H9 (cell line): ENCODE measurements at regions not wholly inside any gene's neighbourhood (a gene's known extent, or its start where the extent isn't known, plus 50 kb on each side); places are given as distances from the start of the nearest gene placed in this dataset.

Experiments used
- DNase-seq: peaks from one replicate; pipeline ENCODE4 v3.0.0-alpha.2; 2017
- H2AFZ ChIP-seq: one replicate; pipeline ENCODE4 v1.6.1; 2013; ENCODE audit warnings: mild to moderate bottlenecking, low read length, control low read depth, moderate library complexity
- H2AK5ac ChIP-seq: 2 replicates; pipeline ENCODE4 v1.6.1; 2013; ENCODE audit warnings: low read length, control low read depth, mixed read lengths; ENCODE audit not compliant: insufficient read length
- H2BK120ac ChIP-seq: one replicate; pipeline ENCODE4 v1.6.1; 2013; ENCODE audit warnings: low read depth, mild to moderate bottlenecking, low read length, control low read depth, inconsistent platforms; ENCODE audit not compliant: poor library complexity, severe bottlenecking
- H2BK12ac ChIP-seq: 2 replicates; pipeline ENCODE4 v1.6.1; 2013; ENCODE audit warnings: low read length, control low read depth, mixed read lengths, low read depth; ENCODE audit not compliant: insufficient read length
- H2BK15ac ChIP-seq: 2 replicates; pipeline ENCODE4 v1.6.1; 2013; ENCODE audit warnings: low read depth, low read length, control low read depth
- H2BK20ac ChIP-seq: one replicate; pipeline ENCODE4 v1.6.1; 2013; ENCODE audit warnings: low read depth, mild to moderate bottlenecking, low read length, control low read depth, inconsistent platforms; ENCODE audit not compliant: poor library complexity, severe bottlenecking
- H2BK5ac ChIP-seq: 2 replicates; pipeline ENCODE4 v1.6.1; 2013; ENCODE audit warnings: low read length, control low read depth, mixed read lengths; ENCODE audit not compliant: insufficient read length
- H3K14ac ChIP-seq: 2 replicates; pipeline ENCODE4 v1.6.1; 2013; ENCODE audit warnings: low read length, control low read depth; ENCODE audit not compliant: insufficient read depth
- H3K18ac ChIP-seq: 2 replicates; pipeline ENCODE4 v1.6.1; 2013; ENCODE audit warnings: low read depth, mild to moderate bottlenecking, mixed read lengths, low read length, control low read depth; ENCODE audit not compliant: insufficient read length
- H3K23ac ChIP-seq: 2 replicates; pipeline ENCODE4 v1.6.1; 2013; ENCODE audit warnings: low read length, control low read depth, mixed read lengths, low read depth; ENCODE audit not compliant: insufficient read length
- H3K23me2 ChIP-seq: 2 replicates; pipeline ENCODE4 v1.6.1; 2013; ENCODE audit warnings: low read depth, mild to moderate bottlenecking, mixed read lengths, low read length, control low read depth; ENCODE audit not compliant: insufficient read length, poor library complexity, severe bottlenecking
- H3K27ac ChIP-seq: 2 replicates; pipeline ENCODE4 v1.5.1; 2013; ENCODE audit warnings: low read length, control low read depth, mixed read lengths, low read depth; ENCODE audit not compliant: insufficient read length
- H3K27me3 ChIP-seq: 2 replicates; pipeline ENCODE4 v1.6.1; 2013; ENCODE audit warnings: low read length, control low read depth, inconsistent platforms; ENCODE audit not compliant: insufficient read depth
- H3K4ac ChIP-seq: 2 replicates; pipeline ENCODE4 v1.6.1; 2013; ENCODE audit warnings: low read depth, mild to moderate bottlenecking, control low read depth, inconsistent platforms, low read length, moderate library complexity
- H3K4me1 ChIP-seq: 2 replicates; pipeline ENCODE4 v1.6.1; 2013; ENCODE audit warnings: low read length, control low read depth, inconsistent platforms; ENCODE audit not compliant: insufficient read depth
- H3K4me2 ChIP-seq: 2 replicates; pipeline ENCODE4 v1.6.1; 2013; ENCODE audit warnings: low read length, control low read depth, mixed read lengths; ENCODE audit not compliant: insufficient read length, insufficient read depth
- H3K56ac ChIP-seq: 2 replicates; pipeline ENCODE4 v1.6.1; 2013; ENCODE audit warnings: low read depth, mild to moderate bottlenecking, mixed read lengths, low read length, control low read depth; ENCODE audit not compliant: insufficient read length
- H3K79me1 ChIP-seq: 2 replicates; pipeline ENCODE4 v1.6.1; 2013; ENCODE audit warnings: low read depth, mild to moderate bottlenecking, moderate library complexity, low read length, control low read depth, inconsistent platforms; ENCODE audit not compliant: insufficient read depth, poor library complexity, severe bottlenecking
- H3K79me2 ChIP-seq: 2 replicates; pipeline ENCODE4 v1.6.1; 2013; ENCODE audit warnings: low read length, control low read depth, inconsistent platforms; ENCODE audit not compliant: insufficient read depth
- H3K9ac ChIP-seq: 2 replicates; pipeline ENCODE4 v1.6.1; 2013; ENCODE audit warnings: low read length, control low read depth, mixed read lengths; ENCODE audit not compliant: insufficient read length; ENCODE audit errors: extremely low read depth
- H3K9me3 ChIP-seq: one replicate; pipeline ENCODE4 v1.6.1; 2013; ENCODE audit warnings: low read depth, low read length, inconsistent platforms; ENCODE audit not compliant: control insufficient read depth
- H3T11ph ChIP-seq: one replicate; pipeline ENCODE4 v1.6.1; 2013; ENCODE audit warnings: mild to moderate bottlenecking, low read length, control low read depth, inconsistent platforms
- H4K20me1 ChIP-seq: one replicate; pipeline ENCODE4 v1.6.1; 2013; ENCODE audit not compliant: control insufficient read depth, insufficient read length, insufficient read depth
- H4K5ac ChIP-seq: 2 replicates; pipeline ENCODE4 v1.6.1; 2013; ENCODE audit warnings: low read depth, mild to moderate bottlenecking, mixed read lengths, low read length, control low read depth; ENCODE audit not compliant: insufficient read length
- H4K8ac ChIP-seq: replicated peaks from 2 replicates; pipeline ENCODE4 v1.6.1; 2013; ENCODE audit warnings: low read length, control low read depth, mixed read lengths, low read depth; ENCODE audit not compliant: insufficient read length
- H4K91ac ChIP-seq: 2 replicates; pipeline ENCODE4 v1.6.1; 2013; ENCODE audit warnings: low read depth, mild to moderate bottlenecking, moderate library complexity, mixed read lengths, low read length, control low read depth; ENCODE audit not compliant: insufficient read length
- H3K27ac Mint-ChIP-seq, 3 experiments: 2 replicates in 2 of 3; 3 replicates in 1 of 3; pipeline ENCODE4 v1.8.0; 2020 to 2021; ENCODE audit warnings: mixed read lengths in 3 of 3, mild to moderate bottlenecking in 1 of 3, moderate library complexity in 1 of 3
- H3K27me3 Mint-ChIP-seq: 2 replicates; pipeline ENCODE4 v1.8.0; 2021; ENCODE audit warnings: low read depth, mild to moderate bottlenecking, moderate library complexity, mixed read lengths
- H3K36me3 Mint-ChIP-seq, 3 experiments: 2 replicates in 2 of 3; 3 replicates in 1 of 3; pipeline ENCODE4 v1.8.0; 2020 to 2021; ENCODE audit warnings: low read depth in 3 of 3, mixed read lengths in 3 of 3; ENCODE audit not compliant: insufficient read depth in 1 of 3
- H3K4me1 Mint-ChIP-seq, 2 experiments: 2 replicates each; pipeline ENCODE4 v1.8.0; 2020; ENCODE audit warnings: mixed read lengths in 2 of 2
- H3K4me3 Mint-ChIP-seq, 2 experiments: 2 replicates in 1 of 2; 3 replicates in 1 of 2; pipeline ENCODE4 v1.8.0; 2020 to 2021; ENCODE audit warnings: mild to moderate bottlenecking in 2 of 2, mixed read lengths in 2 of 2, moderate library complexity in 1 of 2
- H3K9me3 Mint-ChIP-seq, 2 experiments: 2 replicates in 1 of 2; 3 replicates in 1 of 2; pipeline ENCODE4 v1.8.0; 2020; ENCODE audit warnings: mild to moderate bottlenecking in 2 of 2, mixed read lengths in 2 of 2, moderate library complexity in 1 of 2
- TF ChIP-seq, protein P1 (sequence below): fragments of 200-600 bp; sonication (generic); conservative IDR thresholded peaks from 3 replicates; pipeline ENCODE4 v1.8.0; 2021; ENCODE audit warnings: antibody characterized with exemption, mild to moderate bottlenecking

DNA sequence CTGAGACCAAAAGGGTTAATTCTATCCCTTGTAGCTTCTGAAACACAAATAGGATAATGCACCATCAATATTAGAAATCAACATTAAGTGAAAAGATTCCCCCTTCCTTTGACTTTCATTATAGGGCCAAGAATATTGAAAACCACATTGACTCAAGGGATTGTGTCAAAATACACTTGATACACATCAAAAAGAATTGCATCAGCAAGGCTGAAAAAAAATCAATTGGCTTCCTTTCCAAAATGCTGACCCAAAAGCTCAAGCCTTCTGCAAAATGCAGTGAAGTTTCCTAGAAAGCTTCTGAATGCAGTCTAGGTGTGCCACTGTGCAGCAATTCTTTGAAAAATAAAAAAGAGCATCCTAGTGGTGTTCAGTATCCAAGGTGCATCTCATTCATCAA is 674.4 kb downstream of the TOX3 start:
- H3K18ac ChIP-seq: no peak overlapping the region

More for the DNA sequence above, 674.4 kb downstream of the TOX3 start:
- Histone ChIP-seq H3K27me3 (no peaks in the 10 kb centered on the region), H3K14ac (no peak overlapping the region), H4K5ac (no peak overlapping the region), H4K91ac (no peak overlapping the region), H2BK15ac (no peak overlapping the region), H2BK5ac (no peak overlapping the region), H3K9me3 (no peaks in the 10 kb centered on the region), H3K79me2 (no peaks in the 10 kb centered on the region), H3K23me2 (no peaks in the 10 kb centered on the region), H4K20me1 (no peaks in the 10 kb centered on the region), H2AK5ac (no peak overlapping the region), H4K8ac (no peak overlapping the region), H3K4me2 (no peak overlapping the region), H3K23ac (no peak overlapping the region), H3K79me1 (no peaks in the 10 kb centered on the region), H2BK120ac (no peak overlapping the region), H2BK12ac (no peak overlapping the region), H3K4me1 (no peaks in the 10 kb centered on the region), H3T11ph (no peak overlapping the region), H3K4ac (no peak overlapping the region), H2BK20ac (no peak overlapping the region), H3K56ac (no peak overlapping the region), H3K27ac (no peak overlapping the region), H2AFZ (no peak overlapping the region), H3K9ac (no peak overlapping the region)
- Mint-ChIP-seq H3K4me1 (peaks cover 18 to 25% of the 10 kb centered on the region in 2 experiments), H3K27ac (no peak overlapping the region), H3K36me3 (no peaks in the 10 kb centered on the region; a peak in 1 of 7 replicates), H3K9me3 (no peaks in the 10 kb centered on the region; a peak in 1 of 5 replicates), H3K27me3 (no peaks in the 10 kb centered on the region; the same call in 1 of the 2 replicates), H3K4me3 (no peak overlapping the region)
- TF ChIP-seq, protein P1, sequence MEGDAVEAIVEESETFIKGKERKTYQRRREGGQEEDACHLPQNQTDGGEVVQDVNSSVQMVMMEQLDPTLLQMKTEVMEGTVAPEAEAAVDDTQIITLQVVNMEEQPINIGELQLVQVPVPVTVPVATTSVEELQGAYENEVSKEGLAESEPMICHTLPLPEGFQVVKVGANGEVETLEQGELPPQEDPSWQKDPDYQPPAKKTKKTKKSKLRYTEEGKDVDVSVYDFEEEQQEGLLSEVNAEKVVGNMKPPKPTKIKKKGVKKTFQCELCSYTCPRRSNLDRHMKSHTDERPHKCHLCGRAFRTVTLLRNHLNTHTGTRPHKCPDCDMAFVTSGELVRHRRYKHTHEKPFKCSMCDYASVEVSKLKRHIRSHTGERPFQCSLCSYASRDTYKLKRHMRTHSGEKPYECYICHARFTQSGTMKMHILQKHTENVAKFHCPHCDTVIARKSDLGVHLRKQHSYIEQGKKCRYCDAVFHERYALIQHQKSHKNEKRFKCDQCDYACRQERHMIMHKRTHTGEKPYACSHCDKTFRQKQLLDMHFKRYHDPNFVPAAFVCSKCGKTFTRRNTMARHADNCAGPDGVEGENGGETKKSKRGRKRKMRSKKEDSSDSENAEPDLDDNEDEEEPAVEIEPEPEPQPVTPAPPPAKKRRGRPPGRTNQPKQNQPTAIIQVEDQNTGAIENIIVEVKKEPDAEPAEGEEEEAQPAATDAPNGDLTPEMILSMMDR: no peak
- no peak for DNase-seq
